ENCODE measurements at regions not wholly inside any gene's neighbourhood (a gene's known extent, or its start where the extent isn't known, plus 50 kb on each side); places are given as distances from the start of the nearest gene placed in this dataset.

DNA sequence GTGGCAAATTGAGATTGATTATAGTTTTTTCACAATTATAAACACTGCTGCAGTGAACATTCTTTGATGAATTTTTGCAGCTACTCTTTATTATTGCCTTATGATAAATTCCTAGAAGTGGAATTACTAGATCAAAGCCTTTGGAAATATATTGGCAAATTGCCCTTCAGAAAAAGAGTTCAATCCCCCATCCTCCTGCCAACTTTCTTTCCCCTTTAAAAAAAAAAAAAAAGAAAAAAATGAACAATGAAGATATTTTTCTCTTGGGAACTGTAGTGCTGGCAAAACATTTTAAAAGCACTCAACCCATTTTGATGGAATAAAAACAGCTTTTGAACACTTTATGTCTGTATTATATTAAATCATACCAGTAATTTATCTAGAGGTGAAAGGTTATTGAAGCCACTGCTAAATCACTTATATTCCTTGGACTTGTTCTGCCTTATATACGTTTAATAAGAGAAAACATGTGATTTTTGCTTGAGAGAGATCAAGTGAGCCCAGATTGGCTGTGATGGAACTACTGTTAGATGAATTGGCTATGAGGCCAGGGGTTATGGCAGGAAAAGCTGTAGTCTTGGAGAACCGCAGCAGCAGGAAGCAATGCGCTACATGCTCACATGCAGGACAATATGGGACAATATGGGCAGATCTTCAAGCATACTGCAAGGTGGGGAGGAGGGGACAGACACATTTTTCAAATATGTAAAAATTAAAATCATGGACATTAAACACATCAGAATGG is 212.8 kb upstream of the C2CD4B start:
- DNase-seq = no peak

DNA sequence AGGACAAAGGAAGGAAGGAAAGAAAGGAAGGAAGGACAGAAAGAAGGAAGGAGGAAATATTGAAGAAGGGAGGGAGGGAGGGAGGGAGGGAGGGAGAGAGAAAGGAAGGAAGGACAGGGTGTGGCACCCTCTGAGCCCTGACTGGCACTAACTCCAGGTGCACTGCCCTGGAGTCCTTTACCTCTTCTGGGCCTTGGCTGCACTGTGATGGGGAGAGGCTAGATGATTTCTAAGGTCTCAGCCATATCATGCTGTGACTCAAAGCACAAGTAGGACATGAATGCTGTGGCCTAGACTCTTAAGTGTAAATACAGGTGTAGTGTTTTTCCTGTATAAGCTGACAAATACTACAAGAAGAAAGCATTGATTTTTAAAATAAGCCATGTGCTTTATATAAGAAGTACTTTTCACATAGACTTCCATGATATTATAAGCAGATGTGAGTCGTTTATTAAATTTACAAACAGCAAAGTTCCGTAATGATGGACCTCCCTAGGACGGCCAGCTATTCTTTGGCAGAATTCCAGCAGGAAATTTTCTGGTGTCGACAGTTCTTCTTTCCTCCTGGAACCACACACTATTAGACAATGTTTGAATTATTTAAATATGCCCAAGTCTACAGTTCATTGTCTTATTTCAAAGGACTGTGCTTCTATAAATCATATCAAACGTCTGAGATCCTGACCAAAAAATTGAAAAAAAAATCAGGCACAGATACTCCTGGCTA is 213.8 kb upstream of the C2CD4B start:
- no peak for DNase-seq

DNA sequence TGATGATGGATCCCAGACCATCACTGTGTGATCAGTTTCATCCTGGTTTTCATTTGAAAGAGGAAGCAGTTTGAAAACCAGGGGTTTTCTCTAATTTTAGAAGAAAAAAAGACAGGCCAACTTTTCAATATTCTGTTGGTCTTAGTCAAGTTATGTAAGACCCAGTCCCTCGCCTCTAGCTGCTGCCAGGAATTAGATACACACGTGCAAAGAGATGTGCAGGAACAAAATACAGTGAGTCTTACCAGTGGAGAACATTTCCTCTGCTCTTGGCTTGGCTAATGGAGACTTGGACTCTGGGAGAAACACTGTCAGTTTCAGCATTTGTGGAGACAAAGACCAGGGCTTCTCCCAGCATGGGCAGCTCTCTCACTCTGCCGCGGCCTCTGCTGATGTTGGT is 214.9 kb upstream of the C2CD4B start:
- no peak for DNase-seq

DNA sequence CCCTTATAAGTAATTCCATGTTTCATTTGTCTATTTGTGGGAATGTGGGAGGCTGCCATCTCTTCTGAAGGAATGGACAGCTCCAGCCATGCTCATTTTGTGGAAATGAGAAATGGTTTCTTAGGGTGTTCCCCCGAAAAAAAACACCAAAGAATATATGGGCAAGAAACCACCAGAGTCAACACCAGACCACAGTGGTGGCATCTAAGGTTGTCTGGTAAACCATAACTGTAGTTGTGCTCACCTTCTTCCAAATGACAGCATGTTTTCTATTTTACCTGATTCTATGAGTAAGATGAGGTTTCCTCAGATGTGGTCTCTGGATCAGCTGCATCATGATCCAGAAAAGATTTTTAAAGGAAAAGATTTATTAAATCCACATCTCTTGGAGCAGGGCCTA is 217.0 kb upstream of the C2CD4B start:
- DNase-seq = no peak

DNA sequence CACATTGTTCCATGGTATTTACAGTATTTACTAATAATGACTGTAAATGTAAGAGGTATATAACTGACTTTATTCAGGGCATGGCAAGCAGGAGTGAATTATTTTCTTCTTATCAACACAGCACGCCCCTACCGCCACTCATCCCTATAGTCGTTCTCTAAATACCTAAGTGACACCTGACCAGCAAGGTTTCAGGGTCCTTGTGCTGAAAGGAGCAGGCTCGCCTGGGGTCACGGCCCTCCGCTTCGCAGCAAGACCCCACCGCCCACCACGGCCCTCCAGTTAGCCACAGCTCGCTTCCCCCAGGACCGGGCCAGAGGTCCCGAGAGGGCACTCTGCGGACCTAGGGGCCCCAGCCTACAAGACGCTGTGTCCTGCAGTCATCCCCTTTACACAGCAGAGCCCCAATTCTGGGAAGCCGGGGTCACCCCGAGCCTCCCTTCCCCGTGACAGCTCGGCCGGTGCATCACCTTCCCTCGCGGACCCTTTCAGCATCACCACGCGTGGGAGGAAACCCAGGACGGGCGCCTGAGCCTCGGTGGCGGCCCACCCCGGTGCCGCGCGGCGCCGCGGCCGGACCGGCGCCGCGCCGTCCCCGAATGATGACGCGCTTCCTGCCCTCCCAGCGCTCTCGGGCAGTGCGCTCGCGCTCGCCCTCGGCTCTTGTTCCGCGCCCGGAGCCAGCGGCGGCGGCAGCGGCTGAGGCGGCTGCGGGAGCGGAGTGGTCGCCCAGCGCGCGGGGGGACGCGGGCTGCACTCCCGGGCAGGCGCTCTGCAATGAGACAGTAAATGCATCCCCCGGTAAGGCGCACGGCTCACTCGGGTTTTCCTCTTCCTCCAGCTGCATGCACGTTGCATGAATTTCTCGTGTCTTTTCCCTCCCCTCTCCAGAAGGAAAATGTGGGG is 225.1 kb upstream of the C2CD4B start, which contains the start of gene TLN2:
TSS of gene TLN2 (plus strand) at position 666 of the 906 bp plus-strand sequence.
- DNase-seq = peak; percentile 39 to 62

DNA sequence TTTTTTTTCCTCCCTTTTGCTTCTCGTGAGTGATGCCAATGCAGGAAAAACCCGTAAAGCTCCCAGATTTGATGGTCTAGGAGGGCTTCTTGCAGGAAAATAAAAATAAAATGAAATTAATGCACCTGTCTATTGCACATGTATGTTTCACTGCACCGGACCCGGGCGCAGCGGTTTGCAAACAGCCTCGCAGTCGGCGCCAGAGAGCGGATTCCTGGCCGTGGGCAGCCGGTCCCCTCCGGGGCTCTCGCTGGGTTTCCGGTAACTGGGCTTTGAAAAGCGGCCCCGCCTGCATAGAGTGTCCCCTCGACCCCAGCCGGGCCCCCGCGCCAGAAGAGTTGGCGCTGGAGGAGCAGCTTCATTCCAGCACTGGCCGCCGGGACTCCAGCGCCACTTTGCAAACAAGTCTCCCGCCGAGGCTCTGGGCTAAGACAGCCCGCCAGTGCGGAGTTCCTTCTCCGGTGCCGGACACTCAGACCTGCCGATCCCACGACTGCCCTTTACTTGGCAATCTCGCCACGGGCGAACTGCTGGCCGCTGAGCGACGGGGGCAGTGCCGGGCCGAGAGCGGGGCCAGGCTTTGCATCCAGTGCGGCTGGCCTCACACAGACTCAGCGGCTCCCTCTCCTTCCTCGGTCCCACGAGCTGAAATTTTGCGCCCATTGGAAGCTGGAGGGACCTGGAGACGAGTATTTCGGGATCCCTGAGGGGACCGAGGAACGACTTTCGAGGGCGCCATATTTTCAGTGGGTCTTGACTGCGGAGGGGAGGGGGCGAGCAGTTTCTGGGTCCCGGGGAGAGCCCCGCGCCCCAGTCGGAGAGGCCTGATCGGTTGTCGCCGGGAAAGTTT is 225.9 kb upstream of the C2CD4B start:
- DNase-seq = peak in 1 of 2 donors; percentile 11

DNA sequence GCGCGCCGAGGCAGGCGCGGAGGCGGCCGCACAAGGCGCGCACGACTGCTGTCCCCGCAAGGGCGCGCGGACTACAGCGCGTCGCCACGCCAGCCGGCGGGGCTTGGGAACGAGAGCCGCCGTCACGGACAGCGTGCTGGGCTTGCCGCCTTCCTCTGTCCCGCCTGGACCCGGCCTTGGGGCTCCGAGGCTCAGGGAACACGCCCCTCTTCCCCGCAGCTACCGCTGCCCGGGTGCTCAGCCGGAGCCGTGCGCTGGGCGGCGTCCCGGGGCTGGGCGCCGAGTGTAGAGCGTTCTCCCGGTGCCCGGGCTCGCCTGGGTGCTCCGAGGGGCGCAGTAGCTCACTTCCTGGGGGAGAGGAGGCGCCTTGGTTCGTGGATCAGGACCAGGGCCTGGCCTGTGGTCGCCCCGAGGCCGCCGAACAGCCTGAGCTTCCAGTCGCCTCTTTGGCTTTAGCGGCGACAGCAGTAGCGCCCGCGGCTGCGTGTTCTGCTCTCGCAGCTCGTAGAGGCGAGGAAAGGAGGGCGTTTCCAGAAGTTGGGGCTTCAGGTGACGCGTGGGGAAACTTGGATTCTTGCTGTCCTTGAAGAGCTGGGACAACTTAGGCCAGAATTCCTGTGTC is 226.7 kb upstream of the C2CD4B start:
- DNase-seq = peak in 1 of 2 donors; percentile 20

DNA sequence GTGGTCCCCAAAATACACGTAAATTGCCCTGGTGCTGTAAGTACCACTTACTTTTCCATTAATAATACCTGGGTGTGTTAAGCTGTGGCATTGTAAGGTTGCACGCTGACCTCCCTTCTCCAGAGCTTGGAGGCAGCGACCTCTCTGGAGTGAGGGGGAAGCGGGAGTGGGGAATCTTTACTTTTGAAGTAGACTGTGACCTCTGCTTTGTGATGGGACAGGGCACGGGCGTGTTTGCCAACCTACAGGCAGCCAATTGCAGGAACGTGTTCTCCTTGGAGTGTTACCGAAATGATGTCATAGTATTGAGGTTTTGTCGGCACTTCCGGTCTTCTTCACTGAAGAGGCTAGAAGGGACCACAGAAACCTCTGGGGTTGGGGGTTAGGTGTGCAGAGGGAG is 227.3 kb upstream of the C2CD4B start:
- peak in 1 of 2 donors; percentile 12 for DNase-seq

DNA sequence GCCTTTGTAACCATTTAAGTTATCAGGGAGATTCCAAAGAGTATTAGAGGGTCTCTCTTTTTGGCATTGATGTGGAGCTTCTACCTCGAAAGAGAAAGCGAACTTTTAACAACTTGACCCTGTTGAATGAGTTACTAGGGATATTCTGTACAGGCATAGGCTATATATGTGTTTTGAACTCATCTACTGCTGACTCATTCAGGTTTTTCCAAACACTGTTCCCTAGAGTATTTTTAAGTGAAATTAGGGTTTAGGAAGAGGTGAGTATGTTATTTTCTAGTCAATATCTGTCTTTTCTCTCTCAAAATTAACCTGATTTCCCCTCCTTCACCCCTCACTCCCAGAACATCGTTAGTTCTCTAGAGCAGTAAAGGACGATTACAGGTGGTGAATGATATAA is 228.1 kb upstream of the C2CD4B start:
- DNase-seq = no peak

DNA sequence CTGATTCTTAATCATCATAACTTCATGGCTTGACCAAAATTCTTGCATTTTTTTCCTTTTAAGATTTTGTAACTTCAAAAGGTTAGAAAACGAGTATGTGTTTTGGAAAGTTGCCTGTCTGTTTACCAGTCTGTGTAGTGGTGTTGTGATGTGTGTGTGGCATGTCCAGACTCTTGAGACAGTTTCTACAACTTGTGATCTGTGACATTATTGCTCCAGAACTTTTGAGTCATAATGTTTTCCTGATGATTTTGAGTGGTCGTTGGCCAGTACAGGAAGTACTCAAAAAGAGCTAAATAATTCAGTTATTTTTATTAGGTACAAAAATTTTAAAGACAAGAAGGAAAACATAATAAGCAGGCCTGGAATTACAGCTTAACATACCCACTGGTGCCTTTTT is 229.0 kb upstream of the C2CD4B start:
- DNase-seq = no peak

DNA sequence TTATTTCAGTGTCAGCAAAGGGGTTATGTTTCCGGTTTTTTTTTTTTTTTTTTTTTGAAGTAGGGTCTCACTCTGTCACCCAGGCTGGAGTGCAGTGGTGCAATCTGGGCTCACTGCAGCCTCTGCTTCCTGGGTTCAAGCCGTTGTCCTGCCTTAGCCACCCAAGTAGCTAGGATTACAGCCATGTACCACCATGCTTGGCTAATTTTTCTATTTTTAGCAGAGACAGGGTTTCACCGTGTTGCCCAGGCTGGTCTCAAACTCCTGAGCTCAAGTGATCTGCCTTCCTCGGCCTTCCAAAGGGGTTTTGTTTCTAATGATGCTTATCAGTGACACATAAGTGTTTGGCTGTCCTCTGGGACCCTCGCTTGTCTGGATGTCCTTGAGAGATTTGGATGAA is 235.7 kb upstream of the C2CD4B start:
- no peak for DNase-seq

DNA sequence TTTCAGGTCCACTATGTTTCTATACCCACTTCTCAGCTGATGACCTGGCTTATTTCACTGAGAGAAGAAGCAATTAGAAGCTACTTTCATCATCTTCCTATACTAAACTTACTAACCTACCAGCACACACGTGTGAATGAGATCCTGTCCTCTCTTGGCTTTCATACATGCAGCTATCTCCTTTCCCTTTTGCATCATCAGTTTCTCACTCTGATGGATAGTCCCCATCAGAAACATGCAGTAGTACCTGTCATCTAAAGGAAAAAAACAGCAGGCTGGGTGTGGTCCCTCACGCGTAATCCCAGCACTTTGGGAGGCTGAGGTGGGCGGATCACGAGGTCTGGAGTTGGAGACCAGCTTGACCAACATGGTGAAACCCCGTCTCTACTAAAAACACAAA is 237.6 kb upstream of the C2CD4B start:
- no peak for DNase-seq

DNA sequence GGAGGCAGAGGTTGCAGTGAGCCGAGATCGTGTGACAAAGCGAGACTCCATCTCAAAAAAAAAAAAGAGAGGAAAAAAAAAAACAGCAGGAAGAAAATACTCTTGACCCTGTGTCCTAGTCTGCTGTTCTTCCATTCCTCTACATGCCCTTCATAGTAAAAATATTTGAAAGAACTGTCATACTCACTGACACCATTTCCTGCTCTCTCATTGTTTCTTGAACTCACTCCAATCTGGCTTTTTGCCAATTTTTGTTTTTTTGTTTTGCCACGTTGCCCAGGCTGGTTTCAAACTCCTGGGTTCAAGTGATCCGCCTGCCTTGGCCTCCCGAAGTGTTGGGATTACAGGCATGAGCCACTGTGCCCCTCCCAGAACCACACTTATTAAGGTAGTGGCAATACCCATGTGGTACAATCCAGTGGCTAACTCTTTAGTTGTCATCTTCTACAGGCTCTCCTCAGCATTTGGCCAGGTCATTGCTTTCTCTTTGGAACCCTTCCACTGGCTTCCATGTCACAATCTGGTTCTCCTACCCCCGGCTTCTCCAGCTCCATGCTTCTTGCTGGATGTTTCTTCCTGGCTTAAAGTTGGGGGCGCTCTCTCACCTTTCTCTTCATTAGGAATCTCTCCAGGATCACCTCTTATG is 238.2 kb upstream of the C2CD4B start:
- no peak for DNase-seq

DNA sequence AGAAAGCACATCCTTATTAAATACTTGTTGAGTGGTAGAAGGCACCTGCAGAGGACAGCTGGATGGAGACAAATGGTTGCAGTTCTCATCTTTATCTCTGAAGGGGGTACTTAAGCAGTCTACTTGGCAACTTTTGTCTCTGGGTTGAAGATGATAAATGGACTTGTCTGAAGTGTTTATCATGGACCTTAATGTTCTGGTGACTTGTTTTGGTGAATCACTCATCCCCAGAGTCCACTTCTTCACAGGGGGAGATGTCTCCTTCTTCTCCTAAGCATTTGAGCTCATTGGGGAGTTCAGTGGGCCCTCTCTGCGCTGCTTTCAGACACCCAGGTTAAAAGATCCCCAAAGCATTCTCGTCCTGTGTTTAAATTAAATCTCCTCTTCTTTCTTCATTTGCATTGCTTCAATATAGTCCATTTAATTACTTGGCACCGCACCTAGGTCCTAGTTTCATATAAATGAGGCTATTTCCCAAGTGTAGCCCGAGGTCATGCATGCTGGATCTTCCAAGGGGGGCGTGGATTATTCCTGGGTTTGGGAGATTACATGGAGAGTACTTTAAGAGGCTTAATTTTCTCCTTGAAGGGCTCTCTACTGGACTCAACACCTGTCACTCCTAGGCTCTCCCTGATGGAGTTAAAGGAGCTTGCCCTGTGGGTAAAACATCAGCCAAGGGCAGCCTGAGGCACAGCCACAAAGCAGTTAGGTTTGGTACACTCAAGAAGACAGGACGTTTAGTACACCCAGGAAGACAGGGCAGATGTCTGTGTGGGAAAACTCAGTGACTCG is 239.3 kb upstream of the C2CD4B start:
- DNase-seq = no peak

DNA sequence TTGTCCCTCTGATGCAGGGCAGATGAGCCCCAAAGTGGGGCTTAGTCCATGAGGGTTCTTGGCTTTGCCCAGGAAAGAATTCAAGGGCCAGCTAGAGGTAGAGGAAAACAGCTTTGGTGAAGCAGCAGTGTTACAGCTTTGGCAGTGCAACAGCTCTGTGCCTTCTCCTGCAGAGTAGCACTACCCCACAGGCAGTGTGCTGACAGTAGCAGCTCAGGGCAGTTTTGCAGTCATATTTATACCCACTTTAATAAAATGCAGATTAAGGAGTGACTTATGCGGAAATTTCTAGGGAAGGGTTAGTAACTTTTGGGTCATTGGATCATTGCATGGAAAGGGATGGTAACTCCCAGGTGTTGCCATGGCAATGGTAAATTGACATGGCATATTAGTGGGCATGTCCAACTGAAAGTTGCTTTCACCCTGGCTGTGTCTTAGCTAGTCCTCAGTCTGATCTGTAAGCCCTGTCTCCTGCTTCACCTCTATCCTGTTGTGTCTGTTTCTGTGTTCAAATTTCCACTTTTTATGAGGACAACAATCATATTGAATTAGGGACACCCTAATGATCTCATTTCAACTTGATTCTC is 241.3 kb upstream of the C2CD4B start:
- no peak for DNase-seq

DNA sequence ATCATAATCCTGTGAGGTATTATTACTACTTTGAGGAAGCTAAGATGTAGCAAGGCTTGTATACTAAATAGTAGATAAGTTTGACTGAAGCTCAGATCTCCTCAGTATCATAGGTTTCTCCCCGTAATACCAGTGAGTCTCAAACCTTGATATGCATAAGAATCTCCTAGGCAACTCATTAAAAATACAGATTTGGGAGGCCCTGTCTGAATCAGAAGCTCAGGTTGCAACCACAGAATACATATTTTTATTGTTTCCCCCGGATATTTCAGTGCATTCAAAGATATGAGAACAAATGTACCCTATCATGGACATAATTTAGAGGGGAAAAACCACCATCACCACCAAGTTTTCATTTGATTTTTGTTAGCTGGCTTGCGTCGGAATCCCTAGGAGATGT is 242.1 kb upstream of the C2CD4B start:
- DNase-seq = no peak

DNA sequence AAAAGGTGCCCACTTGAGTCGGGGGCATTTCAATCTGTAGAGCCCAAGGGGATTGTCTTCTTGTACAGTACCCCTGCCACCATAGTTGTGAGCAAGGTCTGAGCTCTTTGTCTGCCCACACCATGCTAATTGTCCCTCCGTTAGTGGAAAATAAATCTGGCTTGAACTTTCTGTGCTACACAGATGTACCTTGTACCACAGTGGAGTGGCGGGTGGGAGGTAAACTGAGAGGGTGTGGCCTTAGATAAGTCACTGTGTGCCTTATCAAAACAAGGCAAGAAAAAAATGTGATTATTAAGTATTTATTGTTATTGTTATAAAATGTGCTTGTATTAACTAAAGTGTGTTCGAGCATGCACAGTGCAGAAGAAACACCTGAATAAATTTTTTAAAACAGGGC is 242.9 kb upstream of the C2CD4B start:
- no peak for DNase-seq

DNA sequence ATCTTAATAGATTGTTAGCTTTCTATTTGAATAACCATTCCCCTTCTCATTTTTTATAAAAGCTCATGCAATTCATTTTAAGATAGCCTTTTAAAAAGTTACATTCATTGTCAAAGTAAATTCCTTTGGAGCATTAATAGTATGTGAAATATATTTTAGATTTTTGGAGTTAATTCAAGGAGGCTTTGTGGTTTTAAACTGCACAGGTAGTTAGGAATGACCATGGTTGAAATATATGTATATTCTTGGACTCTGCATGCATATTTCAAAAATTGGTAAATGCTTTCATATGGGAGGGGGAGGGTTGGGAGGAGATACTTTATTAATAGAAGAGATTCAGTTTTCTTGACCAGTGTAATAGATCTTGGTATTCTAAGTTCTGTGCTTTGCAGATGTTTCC is 244.4 kb upstream of the C2CD4B start:
- no peak for DNase-seq

DNA sequence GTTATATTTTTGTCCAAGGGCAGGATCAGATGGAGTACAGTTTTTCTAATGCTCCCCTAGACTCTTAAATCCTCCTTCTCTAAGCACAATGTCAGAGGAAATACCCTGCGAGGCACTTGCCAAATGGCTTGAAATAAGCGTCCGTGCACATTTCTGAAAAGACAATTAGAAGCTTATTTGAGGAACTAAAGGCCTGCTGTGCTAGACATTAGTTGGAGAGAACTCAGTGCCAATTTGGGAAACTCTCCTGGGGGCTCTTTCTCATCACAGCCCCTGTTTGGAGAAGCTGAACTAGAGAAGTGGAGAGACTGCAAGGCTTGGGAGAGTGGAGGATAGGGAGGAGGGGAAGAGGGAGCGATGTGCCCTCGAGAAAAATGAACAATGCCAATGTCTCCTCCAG is 247.6 kb upstream of the C2CD4B start:
- DNase-seq = no peak

DNA sequence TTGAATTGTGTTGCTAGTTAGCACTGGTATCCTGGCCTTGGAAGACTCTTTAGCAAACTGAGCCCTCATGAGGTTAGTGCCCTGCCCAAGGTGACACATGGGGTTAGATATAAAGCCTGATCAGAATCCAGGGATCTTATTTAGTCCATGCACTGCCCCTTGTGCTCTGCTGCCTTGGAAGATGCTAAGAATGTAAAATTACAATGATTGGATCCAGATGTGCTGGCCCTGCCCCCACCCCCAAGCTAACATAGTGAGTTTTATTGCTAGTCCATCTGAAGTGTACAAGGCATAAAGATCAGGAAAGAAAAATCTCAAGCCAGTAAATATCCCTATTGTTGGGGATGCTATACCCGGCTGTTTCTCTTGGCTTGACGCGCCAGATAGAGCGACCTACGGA is 248.1 kb upstream of the C2CD4B start:
- DNase-seq = no peak
